Fibroblast of skin of right biceps (primary cell): ENCODE measurements at regions not wholly inside any gene's neighbourhood (a gene's known extent, or its start where the extent isn't known, plus 50 kb on each side); places are given as distances from the start of the nearest gene placed in this dataset.
A peak's percentile ranks its signal among the peaks of the same experiment; 100 is the strongest.

Experiments
- DNase-seq: peaks from one replicate; pipeline ENCODE4 v3.0.0-alpha.2; 2013

DNA sequence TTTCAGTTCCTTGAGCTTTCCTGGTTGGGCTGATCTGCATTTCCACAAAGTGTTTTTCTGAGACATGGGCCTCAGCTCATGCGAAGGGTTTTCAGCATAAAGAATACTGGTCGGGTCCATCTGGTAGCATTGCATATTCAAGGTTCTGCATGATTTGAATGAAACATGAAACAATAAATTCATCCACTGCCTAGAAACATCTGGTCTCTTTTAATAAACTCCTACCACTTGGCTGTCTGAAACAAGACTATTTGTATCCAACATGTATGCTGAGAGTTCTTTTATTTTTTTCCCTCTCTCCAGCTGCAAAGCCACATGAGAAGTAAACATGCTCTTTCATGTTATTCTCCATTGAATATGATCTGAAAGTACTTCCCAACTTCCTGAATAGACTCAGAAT lies 314.9 kb upstream of the SOX11 start:
- no peak for DNase-seq

GRCh38 chr2:5379811-5380210 lies 312.4 kb upstream of the SOX11 start:
- DNase-seq = peak; percentile 41

DNA sequence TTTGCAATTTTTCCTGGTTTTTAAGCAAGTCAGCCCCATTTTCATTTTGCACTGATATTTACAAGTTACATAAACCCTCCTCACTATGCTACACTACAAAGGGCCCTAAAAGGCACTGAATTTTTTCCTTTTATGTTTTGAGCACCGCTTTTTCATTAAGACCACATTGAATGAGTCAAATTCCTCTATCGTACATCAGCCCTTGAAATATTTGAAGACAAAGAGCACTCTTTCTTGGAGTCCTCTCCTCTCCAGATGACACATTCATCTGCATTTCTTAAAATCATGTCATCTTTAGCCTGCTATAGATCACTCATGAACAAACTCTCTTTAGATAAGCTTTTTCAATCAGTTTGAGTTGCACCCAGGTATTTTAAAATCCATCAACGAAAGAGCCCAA lies 306.6 kb upstream of the SOX11 start:
- peak; percentile 16 for DNase-seq

GRCh38 chr2:5387406-5387805 lies 304.8 kb upstream of the SOX11 start:
- peak; percentile 13 for DNase-seq

GRCh38 chr2:5389740-5390139 lies 302.4 kb upstream of the SOX11 start:
- DNase-seq = no peak

DNA sequence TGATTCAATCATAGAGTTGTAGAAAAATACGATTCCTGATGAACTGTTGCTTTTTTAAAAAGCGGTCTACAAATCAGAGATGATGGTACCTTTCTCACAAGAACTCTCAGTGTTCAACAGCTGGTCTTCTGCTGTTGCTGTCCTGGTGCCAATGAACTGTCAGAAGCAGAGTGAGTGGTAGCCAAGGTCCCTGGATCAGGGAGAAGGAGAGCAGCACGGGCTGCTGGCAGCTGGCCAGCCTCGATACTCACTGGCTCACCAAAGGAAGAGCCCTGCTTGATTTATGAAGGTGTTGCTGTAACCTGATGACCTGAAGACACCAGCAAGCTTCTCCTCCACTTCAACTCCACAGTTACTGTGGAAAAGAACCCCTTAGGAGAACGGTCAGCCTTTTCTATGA lies 300.8 kb upstream of the SOX11 start:
- DNase-seq = no peak

GRCh38 chr2:5392658-5393057 lies 299.5 kb upstream of the SOX11 start:
- DNase-seq = peak; percentile 14

- no peak for DNase-seq
These were observed 298.7 kb upstream of the SOX11 start for GRCh38 chr2:5393474-5393873.

DNA sequence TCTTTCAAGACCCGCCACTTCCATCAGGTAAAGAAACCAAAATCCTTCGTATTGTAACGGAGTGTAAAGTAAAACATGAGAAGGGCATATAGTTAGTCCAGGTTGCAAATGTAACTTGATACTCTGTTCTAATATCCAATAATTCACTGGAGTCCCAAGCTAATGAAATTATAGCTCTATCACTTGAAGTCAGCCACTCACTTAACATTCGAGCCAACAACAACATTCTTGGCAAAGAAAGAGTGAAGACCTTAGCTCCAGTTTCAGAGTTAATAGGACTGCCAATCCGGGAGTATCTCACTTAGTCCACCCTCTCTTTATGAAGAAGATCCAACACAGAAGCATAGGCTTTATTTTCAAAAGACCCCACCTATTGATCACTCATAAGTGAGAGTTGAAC lies 298.0 kb upstream of the SOX11 start:
- DNase-seq = no peak

- no peak for DNase-seq
These were observed 291.0 kb upstream of the SOX11 start for GRCh38 chr2:5401115-5401657.

- no peak for DNase-seq
These were observed 288.8 kb upstream of the SOX11 start for GRCh38 chr2:5403392-5403791.

GRCh38 chr2:5409898-5410381 lies 282.2 kb upstream of the SOX11 start:
- no peak for DNase-seq

GRCh38 chr2:5410991-5411700 lies 281.0 kb upstream of the SOX11 start:
- no peak for DNase-seq

DNA sequence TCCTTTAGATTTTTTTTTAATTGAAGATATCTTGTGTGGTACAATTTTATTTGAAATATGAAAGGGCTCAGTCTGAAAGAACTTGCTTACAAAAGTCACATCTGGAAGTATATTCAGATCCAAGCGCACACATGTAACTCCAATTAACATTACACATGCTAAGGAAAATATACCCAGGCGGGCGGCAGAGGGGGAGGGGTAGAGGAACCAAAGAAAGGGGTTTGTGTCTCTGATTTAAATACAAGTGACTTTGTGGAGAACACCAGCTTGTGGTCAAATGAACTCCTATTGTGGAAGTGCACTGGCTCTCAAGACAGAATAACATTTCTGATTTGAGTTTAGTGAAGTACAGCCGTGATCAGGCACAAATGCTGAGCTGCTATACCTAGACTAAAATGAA lies 280.2 kb upstream of the SOX11 start:
- DNase-seq = no peak

- no peak for DNase-seq
These were observed 258.3 kb upstream of the SOX11 start for GRCh38 chr2:5433855-5434254.

GRCh38 chr2:5437375-5437774 lies 254.8 kb upstream of the SOX11 start:
- no peak for DNase-seq

GRCh38 chr2:5440174-5440573 lies 252.0 kb upstream of the SOX11 start:
- no peak for DNase-seq

DNA sequence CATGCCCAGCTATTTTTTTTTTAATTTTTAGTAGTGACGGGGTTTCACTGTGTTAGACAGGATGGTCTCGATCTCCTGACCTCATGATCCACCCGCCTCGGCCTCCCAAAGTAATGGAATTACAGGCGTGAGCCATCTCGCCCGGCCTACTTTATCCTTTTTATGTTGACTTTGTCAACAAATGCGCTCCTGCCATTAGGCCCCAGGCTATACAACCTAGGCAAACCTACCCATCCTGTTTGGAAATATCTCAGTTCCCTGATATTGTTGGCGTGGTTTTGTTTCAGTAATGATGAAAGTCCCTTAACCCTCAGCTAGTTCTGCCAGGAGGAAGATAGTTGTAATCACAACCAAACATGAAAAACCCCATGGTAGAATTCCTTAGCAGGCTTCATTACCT lies 249.4 kb upstream of the SOX11 start:
- no peak for DNase-seq

DNA sequence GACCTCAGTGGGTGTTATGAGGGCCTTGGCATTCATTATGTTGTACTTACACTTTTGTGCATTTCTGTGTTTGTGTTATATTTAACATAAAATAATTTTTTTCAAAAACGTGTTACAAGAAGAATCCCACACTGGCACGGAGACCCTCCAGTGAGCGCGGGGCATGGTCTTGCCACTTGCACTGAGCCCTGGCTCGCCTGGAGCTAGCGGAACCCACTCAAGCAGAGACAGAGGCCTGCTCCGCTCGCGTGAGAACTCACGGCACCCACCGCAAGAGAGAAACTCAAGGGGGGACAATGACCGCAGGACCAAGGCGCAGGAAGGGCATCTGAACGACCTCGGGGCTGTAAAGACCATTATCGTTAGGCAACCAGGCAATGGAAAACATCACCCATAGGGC lies 248.0 kb upstream of the SOX11 start:
- no peak for DNase-seq

DNA sequence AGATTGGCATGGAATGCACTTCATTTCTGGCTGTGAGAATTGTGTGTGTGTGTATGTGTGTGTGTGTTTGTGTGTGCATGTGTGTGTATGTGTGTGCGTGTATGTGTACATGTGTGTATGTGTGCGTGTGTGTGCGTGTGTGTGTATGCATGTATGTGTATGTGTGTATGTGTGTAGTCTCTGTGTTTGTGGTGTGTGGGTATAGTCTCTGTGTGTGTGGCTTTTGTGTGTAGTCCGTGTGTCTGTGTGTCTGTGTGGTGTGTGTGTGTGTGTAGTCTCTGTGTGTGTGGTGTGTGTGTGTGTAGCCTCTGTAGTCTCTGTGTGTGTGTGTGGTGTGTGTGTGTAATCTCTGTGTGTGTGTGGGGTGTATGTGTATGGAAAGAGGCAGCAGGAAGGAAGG lies 247.3 kb upstream of the SOX11 start:
- no peak for DNase-seq

- DNase-seq = no peak
These were observed 242.3 kb upstream of the SOX11 start for GRCh38 chr2:5449867-5450266.

DNA sequence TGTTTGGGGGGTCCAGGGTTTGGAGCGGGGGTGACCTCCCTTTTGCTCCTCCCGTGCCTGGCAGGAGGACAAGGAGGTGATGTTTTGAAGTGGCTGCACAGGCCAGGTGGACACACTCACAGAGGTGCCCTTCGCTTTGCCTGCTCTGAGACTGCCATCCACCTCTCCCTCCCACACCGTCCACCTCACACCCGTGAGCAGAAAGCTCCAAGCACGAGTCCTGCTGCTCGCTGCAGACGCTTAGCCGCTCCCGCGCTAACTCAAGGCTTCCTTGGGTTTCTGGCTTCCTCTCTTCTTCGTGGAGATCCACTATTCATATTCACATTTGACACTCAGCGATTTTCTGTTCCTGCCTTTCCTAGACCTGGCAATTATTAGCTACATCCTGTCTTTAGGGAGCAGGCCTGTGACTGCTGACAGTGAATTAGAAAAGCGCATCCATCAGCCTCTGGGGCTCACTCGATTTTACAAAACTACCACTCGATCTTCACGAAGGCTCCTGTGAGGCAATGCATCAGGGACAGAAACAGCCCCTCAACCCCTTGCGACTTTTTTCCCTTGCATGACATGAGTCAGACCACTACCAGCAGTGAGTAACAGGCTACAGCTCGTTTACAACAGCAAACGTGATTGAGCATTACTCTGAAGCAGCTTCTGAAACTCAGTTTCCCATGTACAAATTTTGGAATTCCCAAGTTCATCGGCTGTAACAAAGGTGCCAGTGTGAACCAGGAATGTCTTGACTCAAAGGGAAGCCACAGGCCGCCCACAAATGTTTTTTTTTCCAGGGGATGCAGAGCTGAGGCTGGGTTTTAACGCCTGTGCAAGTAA lies 238.7 kb upstream of the SOX11 start:
- DNase-seq = peak; percentile 80

- DNase-seq = no peak
These were observed 238.2 kb upstream of the SOX11 start for GRCh38 chr2:5454051-5454390.

- no peak for DNase-seq
These were observed 233.1 kb upstream of the SOX11 start for GRCh38 chr2:5459041-5459440.
